ENCODE measurements at regions not wholly inside any gene's neighbourhood (a gene's known extent, or its start where the extent isn't known, plus 50 kb on each side); places are given as distances from the start of the nearest gene placed in this dataset.
"Not testable (repeated sequence)": the region's sequence is repeated elsewhere in the genome, so short reads cannot be mapped to it uniquely, and the experiment has no call there.

DNA sequence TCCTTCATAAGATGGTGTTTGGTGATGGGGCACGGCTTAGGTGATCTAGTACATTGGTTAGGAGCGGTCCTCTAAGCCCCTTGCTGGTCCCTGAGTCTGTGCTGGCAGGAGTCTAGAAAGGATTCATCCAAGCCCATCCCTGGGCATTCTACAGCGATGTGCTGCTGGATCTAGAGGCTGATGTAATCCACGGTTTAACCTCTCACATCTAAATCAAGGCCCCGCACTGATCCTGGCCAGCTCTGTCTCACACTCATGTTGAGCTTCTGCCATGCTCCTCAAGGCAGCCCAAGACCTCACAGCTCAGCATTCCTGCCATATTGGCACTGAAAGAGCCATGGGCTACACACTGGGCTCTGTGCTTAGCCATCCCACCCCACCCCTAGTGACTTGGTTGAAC lies 664.8 kb downstream of the STK39 start:
- no peak for DNase-seq

DNA sequence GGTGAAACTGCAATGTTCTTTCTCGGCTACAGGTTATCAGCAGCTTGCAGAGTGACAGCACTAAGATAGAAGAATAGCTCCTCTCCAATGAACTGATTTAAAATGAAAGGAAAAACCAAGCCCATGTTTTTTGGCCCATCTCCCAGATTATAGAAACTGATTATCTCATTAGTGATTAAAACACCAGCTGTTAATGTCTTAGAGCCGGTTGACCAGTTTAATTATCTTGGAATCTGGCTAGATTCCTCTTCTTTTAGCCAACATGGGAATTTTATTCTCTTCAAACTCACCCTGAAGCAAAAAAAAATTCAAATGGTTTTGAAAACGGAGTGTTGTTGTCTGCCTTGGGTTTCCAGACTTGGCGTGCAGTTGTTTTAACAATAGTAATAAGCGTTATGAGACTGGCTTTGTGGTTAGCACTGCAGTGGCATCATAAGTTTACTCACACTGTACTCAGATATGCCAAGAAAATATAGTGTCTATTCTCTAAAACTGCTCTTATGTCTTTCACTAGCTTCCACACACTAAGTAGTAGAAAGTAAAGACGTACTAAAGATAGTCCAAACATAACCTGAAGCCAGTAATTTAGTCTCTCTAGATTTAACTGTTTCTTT lies 665.3 kb downstream of the STK39 start:
- DNase-seq = no peak

DNA sequence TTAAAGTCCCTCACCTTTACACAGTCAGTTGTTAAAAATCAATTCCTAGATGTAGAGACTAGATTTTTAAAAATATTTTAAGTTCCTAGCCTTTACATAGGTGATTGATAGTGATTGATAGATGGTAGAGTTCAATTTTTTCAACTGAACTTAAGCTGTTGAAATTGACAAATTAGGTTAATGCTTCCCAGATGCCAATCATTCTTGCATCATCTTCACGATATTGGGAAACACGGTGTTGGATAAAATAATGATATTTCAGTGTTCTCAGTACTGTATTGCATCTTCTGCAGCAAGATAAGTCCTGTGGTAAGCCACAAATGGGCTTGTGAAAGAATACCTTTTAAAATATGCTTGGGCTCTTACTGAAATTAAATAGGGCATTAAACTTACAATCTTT lies 667.6 kb downstream of the STK39 start:
- DNase-seq = no peak

DNA sequence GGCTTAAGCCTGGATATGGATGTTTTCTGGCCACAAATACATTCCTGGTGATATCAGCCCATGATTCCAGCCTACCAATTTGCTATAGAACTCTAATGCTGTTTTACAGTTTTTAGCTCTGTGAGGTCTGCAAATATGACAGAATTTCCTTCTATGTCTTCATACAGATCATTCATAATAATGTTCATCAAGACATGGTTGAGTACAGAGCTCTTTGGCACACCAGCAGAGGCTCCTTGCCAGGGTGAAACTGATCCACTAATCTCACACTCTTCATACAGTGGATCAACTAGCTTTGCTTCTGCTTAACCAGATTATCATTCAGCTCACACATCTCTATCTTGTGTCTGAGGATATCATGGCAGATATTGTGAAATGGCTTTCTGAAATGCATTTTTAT lies 672.1 kb downstream of the STK39 start:
- DNase-seq = no peak

DNA sequence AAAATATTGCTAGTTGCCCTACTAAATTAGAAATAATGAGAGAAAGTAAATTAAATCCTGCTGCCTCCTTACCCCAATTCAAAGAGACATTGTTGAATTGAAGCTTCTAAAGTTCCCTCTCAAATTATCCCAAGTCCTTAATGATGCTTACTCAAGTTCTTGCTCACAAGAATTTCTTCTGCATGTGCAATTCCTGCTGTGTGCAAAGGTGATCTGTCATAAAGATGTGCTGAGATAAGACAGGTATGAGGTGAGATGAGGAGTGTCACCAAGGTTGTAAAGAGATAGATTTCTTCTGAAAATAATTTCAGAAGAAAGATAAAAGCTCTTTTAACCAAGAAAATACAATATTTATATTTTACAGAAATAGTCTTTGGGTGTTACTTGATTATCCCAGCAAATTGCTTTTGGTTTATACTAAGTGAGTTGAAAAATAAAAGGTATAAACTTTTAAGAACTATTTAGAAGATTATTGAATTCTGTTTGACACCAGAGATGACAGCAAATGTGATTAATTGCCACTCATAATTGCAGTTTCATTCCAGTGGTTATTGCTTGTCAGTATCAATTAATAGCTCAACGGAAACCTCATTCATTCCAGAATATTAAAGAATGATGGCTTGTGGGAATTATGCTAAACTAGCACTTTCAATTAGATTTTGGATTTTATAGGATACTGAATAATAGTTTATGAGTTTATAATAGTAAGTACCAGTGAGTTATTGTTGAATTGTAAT lies 674.3 kb downstream of the STK39 start:
- no peak for DNase-seq

DNA sequence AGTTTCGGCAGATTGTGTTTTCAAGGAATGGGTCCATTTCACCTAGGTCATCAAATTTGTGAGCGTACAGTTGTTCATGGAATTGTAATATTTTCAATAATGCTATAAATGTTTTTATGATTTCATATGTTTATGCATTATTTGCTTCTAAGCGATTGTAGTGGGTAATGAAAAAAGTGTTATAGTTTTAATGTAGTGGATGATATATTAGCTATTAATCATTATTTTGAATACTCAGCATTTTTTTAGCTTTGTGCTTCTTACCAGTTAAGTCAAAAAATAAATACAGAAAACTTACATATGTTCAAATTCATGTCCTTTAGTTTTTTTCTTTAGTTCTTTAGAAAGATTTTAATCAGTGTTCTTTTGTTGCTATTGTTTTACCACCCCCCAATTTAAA lies 677.0 kb downstream of the STK39 start:
- DNase-seq = no peak

DNA sequence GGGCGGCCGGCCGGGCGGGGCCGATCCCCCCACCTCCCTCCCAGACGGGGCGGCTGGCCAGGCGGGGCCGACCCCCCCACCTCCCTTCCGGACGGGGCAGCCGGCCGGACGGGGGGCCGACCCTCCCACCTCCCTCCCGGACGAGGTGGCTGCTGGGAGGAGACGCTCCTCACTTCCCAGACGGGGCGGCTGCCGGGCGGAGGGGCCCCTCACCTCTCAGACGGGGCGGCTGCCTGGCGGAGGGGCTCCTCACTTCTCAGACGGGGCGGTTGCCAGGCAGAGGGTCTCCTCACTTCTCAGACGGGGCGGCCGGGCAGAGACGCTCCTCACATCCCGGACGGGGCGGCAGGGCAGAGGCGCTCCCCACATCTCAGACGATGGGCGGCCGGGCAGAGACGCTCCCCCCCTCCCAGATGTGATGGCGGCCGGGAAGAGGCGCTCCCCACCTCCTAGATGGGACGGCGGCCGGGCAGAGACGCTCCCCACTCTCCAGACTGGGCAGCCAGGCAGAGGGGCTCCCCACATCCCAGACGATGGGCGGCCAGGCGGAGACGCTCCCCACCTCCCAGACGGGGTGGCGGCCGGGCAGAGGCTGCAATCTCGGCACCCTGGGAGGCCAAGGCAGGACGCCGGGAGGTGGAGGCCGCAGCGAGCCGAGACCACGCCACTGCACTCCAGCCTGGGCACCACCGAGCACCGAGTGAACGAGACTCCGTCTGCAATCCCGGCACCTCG lies 675.8 kb downstream of the XIRP2 start:
- not testable (repeated sequence) for DNase-seq

DNA sequence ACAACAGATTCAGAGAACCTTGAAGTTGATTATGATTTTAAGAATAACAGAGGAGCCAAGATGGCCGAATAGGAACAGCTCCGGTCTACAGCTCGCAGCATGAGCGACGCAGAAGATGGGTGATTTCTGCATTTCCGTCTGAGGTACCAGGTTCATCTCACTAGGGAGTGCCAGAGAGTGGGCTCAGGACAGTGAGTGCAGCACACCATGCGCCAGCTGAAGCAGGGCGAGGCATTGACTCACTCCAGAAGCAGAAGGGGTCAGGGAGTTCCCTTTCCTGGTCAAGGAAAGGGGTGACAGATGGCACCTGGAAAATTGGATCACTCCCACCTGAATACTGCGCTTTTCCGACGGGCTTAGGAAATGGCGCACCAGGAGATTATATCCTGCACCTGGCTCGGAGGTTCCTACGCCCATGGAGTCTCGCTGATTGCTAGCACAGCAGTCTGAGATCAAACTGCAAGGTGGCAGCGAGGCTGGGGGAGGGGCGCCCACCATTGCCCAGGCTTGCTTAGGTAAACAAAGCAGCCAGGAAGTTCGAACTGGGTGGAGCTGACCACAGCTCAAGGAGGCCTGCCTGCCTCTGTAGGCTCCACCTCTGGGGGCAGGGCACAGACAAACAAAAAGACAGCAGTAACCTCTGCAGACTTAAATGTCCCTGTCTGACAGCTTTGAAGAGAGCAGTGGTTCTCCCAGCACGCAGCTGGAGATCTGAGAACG lies 670.2 kb downstream of the XIRP2 start:
- not testable (repeated sequence) for DNase-seq

DNA sequence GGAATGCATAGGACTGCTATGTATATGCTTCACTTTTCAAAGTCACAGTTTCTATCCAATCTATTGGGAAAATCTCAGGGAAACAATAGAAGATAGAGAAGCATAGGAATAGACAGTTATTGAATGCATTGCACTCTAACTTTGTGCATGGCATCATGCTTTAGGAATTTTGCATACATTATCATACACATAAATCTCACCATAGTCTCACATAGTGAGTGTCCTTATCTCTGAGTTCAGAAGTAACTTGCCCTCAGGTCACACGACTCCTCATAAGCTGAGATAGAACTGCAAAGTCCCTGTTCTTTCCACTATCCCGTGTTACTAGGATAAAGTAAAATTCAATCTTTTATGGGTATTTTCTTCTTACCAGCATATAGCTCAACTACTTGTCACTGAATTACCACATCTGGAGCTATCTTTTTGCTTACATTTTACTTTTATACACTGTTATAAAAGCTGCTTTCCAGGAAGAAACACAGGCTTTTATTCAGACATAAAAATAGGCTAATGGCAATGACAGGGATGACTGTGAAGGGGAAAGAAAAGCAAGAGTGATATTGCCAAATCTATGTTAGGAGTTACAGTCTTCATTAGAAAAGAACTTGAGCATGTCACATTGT lies 666.9 kb downstream of the XIRP2 start:
- no peak for DNase-seq

DNA sequence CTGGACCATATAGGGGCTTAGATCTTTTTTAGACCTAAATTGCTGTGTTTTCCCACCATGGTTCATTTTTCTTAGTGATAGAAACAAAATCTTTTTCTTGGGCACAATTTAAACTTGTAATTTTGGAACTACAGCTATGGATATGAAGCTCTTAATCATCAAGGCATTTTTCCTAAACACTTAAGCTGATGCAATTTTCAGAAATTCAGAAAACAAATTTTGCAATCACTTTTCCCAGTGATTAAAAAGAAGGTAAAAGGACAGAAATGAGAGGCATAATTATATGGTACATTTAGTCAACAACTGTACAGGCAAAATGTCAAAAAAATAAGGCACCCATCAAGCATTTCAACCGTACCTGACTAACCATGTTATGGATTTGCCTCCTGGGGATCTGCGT lies 665.4 kb downstream of the XIRP2 start:
- DNase-seq = no peak

DNA sequence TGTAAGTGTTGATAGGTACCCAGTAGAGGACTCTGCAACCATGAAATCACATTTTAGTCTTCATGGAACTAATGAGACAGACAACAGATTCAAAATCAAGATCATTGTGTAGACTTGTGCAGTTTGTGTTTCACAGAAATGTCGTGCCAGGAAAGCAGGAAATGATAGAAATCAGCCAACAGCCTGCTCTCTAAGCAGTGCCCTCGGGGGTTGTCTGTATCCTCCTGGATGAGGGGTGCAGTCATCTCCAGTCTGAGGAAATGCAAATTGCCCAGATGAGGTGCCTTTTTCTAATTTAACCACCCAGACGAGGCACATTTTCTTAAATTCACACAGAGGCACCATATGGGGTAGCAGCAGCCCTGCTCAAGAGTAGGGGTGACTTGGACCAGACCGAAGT lies 663.1 kb downstream of the XIRP2 start:
- no peak for DNase-seq

DNA sequence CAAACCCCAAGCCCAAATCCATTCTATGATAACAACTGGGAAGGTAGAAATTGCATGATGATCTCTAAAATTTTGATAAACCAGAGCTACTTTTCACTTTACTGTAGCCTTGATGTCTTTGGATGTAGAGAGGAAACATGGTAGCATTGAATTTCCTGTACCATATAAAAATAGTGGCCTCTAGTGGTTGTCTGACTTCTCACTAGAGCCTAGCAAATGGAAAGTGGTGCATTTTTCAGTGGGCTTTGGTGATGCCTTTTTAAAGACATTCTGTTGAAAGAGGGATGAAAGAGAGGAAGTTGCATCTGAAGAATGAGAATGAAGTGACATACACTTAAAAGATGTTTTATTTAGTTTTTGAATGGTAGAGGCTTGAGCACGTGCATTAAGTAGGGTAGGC lies 662.2 kb downstream of the XIRP2 start:
- no peak for DNase-seq

DNA sequence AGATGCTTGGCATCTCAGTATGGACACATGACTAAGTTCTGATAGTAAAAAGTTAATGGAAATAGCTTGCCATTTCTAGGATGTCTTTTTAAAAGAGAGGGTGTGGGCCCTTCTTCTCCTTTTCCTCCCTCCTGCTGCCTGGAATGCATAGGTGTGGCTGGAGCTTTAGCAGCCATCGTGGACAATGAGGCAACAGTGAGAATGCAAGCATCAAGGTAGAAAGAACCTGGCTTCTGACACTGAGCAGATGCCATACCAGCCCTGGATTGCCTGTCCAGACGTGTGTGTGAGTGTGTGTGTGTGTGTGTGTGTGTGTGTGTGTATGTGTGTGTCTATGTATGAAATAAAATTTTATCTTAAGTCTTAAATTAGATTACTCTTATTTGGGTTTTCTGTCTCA lies 660.1 kb downstream of the XIRP2 start:
- DNase-seq = no peak

DNA sequence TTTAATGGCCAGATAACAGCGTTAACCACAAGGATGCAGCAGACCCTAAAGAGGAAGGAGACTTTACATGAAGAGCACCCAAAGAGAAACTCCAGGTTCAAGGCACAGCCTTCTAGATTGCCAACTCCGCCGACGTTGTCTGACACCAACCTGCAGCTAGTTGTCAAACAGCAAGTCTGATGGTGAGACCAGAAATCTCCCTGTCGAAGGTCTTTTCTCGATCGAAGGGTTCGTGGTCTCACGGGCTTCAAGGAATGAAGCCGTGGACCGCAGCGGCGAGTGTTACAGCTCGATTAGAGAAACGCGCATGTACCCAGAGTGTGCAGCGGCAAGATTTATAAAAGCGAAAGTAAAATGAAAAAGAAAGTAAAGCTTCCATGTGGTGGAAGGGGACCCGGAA lies 656.3 kb downstream of the XIRP2 start:
- no peak for DNase-seq

DNA sequence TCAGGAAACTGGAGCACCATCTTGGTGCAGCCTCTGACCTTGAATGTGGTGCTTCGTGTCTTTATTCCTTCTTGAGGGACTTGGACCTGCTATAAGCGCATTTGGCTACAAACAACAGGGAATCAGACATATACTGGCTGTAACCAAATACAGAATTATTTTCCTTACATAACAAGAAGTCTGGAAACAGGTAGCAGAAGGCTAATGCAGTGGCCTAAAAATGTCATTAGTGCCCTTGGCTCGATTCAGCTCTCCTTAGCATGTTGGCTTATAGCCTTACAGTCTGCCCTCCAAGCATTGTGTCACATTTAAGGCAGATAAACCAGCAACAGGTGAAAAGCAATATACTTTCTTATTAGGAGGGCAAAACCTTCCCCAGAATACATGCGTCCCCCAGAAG lies 655.4 kb downstream of the XIRP2 start:
- DNase-seq = no peak

DNA sequence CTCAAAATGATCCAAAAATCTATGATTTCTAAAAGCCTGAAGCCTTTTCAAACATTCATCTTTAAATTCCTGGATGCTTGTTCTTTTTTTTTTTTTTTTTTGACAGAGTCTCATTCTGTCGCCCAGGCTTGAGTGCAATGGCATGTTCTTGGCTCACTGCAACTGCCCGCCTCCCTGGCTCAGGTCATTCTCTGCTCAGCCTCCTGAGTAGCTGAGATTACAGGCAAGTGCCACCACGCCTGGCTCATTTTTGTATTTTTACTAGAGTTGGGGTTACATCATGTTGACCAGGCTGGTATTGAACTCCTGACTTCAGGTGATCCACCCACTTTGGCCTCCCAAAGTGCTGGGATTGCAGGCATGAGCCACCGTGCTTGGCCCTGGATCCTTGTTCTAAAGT lies 649.5 kb downstream of the XIRP2 start:
- DNase-seq = no peak

DNA sequence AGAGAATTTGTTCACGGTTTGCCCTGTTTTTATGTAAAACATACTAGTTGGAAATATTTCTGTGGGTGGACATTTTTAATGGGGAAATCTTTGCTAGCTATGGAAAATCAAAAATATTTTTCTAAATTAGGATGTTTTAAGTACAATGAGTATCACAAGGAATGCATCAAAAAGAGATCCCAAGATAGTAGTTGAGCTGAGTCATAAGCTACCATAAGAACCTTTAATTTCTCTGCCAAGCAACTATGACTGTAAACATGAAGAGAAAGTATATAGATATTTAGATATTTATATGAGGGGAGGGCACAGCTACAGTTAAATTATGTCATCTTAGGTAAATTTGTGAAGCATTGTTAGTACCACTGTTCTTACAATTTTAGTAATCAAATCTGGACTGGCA lies 646.2 kb downstream of the XIRP2 start:
- no peak for DNase-seq

DNA sequence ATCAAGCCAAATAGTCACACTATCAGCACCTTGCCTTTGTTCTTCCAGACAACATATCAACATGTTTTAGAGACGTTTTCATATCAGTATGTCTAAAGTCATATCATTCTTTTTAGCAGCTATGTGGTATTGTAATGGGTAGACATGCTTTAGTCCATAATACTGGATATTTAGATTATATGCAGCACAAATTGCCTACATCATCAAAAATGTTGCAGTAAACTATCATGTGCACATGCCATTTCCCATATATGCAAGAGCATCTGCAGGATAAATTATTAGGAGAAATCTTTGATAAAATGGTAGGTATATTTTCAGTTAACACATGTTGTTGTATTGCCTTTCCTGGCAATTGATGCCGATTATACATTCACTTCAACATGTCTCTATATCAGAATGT lies 636.5 kb downstream of the XIRP2 start:
- no peak for DNase-seq

DNA sequence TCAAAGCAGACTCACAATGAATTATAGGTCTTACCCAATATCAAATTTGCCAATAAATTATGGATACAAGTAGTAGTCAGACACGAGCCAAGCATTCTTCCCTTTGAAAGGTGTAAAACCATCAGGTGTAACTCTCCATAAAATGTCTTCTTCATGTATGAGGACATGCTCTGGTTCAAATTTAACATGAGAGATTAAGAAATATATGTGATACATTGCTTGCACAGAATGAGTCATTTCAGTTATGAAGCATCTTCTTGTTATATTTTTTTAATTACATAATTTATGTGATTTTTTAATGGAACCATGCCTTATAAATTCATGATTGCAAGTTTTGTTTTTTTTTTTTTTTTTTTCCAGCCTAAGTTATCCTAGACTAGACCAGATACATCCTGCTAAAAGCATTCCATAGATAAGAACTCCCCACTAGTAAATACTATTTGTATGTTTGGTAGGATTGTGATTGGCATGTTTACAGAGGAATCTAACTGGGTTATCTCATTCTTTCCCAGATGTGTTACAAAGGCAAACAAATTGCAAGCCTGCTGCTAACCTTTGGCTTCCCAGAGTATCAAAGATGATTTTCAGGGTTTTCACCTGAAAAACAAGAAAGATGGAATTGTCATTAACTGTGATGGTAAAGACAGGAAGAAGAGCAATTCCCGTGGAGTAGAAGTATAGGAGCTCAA lies 621.9 kb downstream of the XIRP2 start:
- no peak for DNase-seq

DNA sequence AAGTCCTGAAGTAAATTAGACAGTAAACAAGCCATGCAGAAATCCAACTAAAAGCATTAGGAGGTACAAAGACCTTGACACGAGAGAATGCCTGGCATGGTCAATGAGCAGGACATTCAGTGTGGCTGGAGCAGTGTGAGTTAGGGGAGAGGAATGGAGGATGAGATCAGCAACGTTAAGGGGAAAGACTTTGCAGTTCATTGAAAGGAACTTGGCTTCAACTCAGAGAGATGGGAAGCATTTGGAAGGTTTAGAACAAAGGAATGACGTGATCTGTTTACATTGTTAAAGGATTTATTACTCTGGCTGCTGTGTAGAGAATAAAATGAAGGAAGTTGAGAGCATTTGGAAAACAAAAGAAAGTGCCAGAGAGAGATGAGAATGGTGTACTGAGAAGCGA lies 621.3 kb downstream of the XIRP2 start:
- peak; percentile 36 for DNase-seq

DNA sequence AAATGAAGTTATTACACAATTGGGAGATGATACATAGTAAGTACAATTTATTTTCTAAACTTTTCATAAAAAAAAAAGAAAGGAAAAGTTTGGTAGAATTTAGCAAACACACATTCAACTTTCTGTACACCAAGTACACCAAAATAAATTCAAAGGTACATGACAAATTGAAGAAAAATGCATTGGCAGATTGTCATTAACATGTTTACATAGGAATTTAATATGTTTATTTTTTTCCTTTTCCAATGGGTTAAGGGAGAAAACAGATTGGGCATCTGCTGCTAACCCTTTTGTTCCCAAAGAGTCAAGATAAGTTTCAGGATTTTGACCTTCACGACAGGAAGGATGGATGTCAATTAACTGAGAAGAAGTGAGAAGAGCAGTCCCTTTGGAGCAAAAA lies 620.4 kb downstream of the XIRP2 start:
- no peak for DNase-seq

DNA sequence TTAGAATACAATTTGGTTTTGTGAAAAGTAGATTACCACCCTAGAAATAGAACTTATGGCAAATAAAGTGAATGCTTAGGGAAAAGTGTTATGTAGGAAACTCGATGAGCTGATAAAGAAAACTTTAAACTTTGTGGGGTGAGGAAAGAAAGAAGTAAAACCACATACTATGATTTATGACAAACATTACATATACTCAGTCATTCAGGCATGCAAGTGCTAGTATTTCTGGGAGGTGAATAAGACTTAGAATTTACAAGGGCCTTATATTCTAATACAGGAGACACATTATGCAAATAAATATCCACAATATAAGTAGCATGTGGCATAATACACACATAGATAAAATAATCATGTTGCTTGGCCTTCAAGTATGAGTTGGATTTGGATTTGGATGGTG lies 618.1 kb downstream of the XIRP2 start:
- DNase-seq = no peak
